ENCODE measurements at regions not wholly inside any gene's neighbourhood (a gene's known extent, or its start where the extent isn't known, plus 50 kb on each side); places are given as distances from the start of the nearest gene placed in this dataset.

- Mint-ChIP-seq H3K4me3 (peak overlapping the region; percentile 81), H3K27me3 (ENCODE audit: insufficient read depth, low read depth, poor library complexity) (peaks cover 7% of the 10 kb centered on the region), H3K4me1 (peaks cover 19% of the 10 kb centered on the region), H3K9me3 (no peaks in the 10 kb centered on the region; the same call in 2 of the 3 replicates), H3K27ac (no peak overlapping the region), H3K36me3 (ENCODE audit: low read depth) (peaks cover 4% of the 10 kb centered on the region; the same call in 1 of the 3 replicates)
- peak overlapping the region; percentile 63; the same call in 1 of the 2 replicates for H2AFZ ChIP-seq
- peak; percentile 67 for ATAC-seq
- peak overlapping the region; percentile 65 for H3K4me3 ChIP-seq
- no peaks in the 10 kb centered on the region for H3K36me3 ChIP-seq (ENCODE audit: insufficient read depth)
- H3K4me2 ChIP-seq = peak overlapping the region; percentile 82
- no peak overlapping the region for H3K27ac ChIP-seq (ENCODE audit: low read depth)
- TF ChIP-seq ZNF331 (CRISPR knock-in tag; IDR thresholded peaks at IDR 0.05; ENCODE audit: low read depth) (no peak), EZH2phosphoT487 (IDR thresholded peaks at IDR 0.05; ENCODE audit: unreplicated experiment) (no peak), REST (IDR thresholded peaks at IDR 0.05; ENCODE audit: unreplicated experiment) (no peak), NANOG (IDR thresholded peaks at IDR 0.05; ENCODE audit: borderline replicate concordance) (no peak), POLR2AphosphoS5 (IDR thresholded peaks at IDR 0.05; ENCODE audit: low read depth) (0 out of 2 replicates have a peak, but pooled peaks have one; percentile 39), ZNF114 (CRISPR knock-in tag; IDR thresholded peaks at IDR 0.05) (no peak), CREB1 (CRISPR knock-in tag; IDR thresholded peaks at IDR 0.05; ENCODE audit: low read depth) (0 out of 2 replicates have a peak, but pooled peaks have one; percentile 13), STAT1 (IDR thresholded peaks at IDR 0.05; ENCODE audit: unreplicated experiment) (no peak), JUNB (IDR thresholded peaks at IDR 0.05; ENCODE audit: unreplicated experiment) (no peak), CTCF (conservative IDR thresholded peaks at IDR 0.05; ENCODE audit: low read depth in 2 of 2) (no peak), ZNF462 (CRISPR knock-in tag; IDR thresholded peaks at IDR 0.05) (no peak), EZH2 (IDR thresholded peaks at IDR 0.05; ENCODE audit: low read depth, unreplicated experiment) (no peak)
- TF ChIP-seq, protein P1, sequence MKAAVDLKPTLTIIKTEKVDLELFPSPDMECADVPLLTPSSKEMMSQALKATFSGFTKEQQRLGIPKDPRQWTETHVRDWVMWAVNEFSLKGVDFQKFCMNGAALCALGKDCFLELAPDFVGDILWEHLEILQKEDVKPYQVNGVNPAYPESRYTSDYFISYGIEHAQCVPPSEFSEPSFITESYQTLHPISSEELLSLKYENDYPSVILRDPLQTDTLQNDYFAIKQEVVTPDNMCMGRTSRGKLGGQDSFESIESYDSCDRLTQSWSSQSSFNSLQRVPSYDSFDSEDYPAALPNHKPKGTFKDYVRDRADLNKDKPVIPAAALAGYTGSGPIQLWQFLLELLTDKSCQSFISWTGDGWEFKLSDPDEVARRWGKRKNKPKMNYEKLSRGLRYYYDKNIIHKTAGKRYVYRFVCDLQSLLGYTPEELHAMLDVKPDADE (IDR thresholded peaks at IDR 0.05) = no peak
- H3K9me2 ChIP-seq (ENCODE audit: insufficient read depth) = no peaks in the 10 kb centered on the region
- H3F3A ChIP-seq (replicated peaks; ENCODE audit: low read depth) = no peaks in the 10 kb centered on the region
- no peaks in the 10 kb centered on the region for H3K27me3 ChIP-seq (ENCODE audit: insufficient read depth)
- no peaks in the 10 kb centered on the region for H4K20me1 ChIP-seq (replicated peaks; ENCODE audit: insufficient read depth)
- peak; percentile 72 for DNase-seq (ENCODE audit: low spot score)
- 0 out of 2 replicates have a peak, but pooled peaks cover 4% of the 10 kb centered on the region for H3K4me1 ChIP-seq (ENCODE audit: insufficient read depth)
- peaks cover 42% of the 10 kb centered on the region for H3K79me2 ChIP-seq (replicated peaks; ENCODE audit: insufficient read depth)
These were observed 362.1 kb upstream of the AMELY start for GRCh38 chrY:7273587-7274203.

Measured in GM23338 (cell line).